ENCODE measurements at regions not wholly inside any gene's neighbourhood (a gene's known extent, or its start where the extent isn't known, plus 50 kb on each side); places are given as distances from the start of the nearest gene placed in this dataset.

GRCh38 chr4:115906428-115906827, 793.0 kb upstream of the NDST4 start:
- Histone ChIP-seq H3K9me3 (ENCODE audit: low read length) (no peaks in the 10 kb centered on the region), H3K4me1 (ENCODE audit: insufficient read depth, low read length) (no peaks in the 10 kb centered on the region), H3K36me3 (ENCODE audit: insufficient read depth, low read length) (no peaks in the 10 kb centered on the region), H3K27me3 (ENCODE audit: insufficient read depth, low read length) (no peaks in the 10 kb centered on the region), H2AFZ (ENCODE audit: low read depth, low read length) (no peak overlapping the region), H3K4me3 (ENCODE audit: low read length) (no peak overlapping the region)

- Histone ChIP-seq H3K36me3 (ENCODE audit: insufficient read depth, low read length) (no peaks in the 10 kb centered on the region), H3K9me3 (ENCODE audit: low read length) (no peaks in the 10 kb centered on the region), H3K4me3 (ENCODE audit: low read length) (no peak overlapping the region), H3K4me1 (ENCODE audit: insufficient read depth, low read length) (peaks cover 2% of the 10 kb centered on the region), H2AFZ (ENCODE audit: low read depth, low read length) (no peak overlapping the region), H3K27me3 (ENCODE audit: insufficient read depth, low read length) (no peaks in the 10 kb centered on the region)
Observed at GRCh38 chr4:115883847-115884246, 770.4 kb upstream of the NDST4 start.

- no peaks in the 10 kb centered on the region for H3K36me3 ChIP-seq (ENCODE audit: insufficient read depth, low read length)
- H3K4me3 ChIP-seq (ENCODE audit: low read length), result no peak overlapping the region
- no peaks in the 10 kb centered on the region for H3K27me3 ChIP-seq (ENCODE audit: insufficient read depth, low read length)
- H2AFZ ChIP-seq (ENCODE audit: low read depth, low read length), result no peak overlapping the region
- no peaks in the 10 kb centered on the region for H3K9me3 ChIP-seq (ENCODE audit: low read length)
- peaks cover 2% of the 10 kb centered on the region for H3K4me1 ChIP-seq (ENCODE audit: insufficient read depth, low read length)
Observed at GRCh38 chr4:115883231-115883630, 769.8 kb upstream of the NDST4 start.

GRCh38 chr4:115873048-115873447, 759.6 kb upstream of the NDST4 start:
- no peaks in the 10 kb centered on the region for H3K27me3 ChIP-seq (ENCODE audit: insufficient read depth, low read length)
- no peak overlapping the region for H2AFZ ChIP-seq (ENCODE audit: low read depth, low read length)
- H3K36me3 ChIP-seq (ENCODE audit: insufficient read depth, low read length), result no peaks in the 10 kb centered on the region
- no peak overlapping the region for H3K4me3 ChIP-seq (ENCODE audit: low read length)
- H3K9me3 ChIP-seq (ENCODE audit: low read length), result no peaks in the 10 kb centered on the region
- H3K4me1 ChIP-seq (ENCODE audit: insufficient read depth, low read length), result no peaks in the 10 kb centered on the region

DNA sequence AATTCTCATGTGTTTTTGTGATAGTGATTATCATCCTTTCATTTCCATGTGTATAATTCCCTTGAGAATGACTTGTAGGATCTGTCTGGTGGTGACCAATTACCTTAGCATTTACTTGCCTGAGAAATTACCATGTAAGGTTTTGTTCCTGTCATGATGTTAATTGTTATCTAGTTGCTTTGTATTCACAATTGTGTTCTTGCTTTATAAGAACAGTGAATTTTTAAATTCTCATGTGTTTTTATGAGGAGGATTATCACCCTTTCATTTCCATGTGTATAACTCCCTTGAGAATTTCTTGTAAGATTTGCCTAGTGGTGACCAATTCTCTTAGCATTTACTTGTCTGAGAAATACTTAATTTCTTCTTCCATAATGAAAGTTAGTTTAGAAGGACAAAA, 758.2 kb upstream of the NDST4 start:
- Histone ChIP-seq H3K4me1 (ENCODE audit: insufficient read depth, low read length) (no peaks in the 10 kb centered on the region), H3K27me3 (ENCODE audit: insufficient read depth, low read length) (no peaks in the 10 kb centered on the region), H3K9me3 (ENCODE audit: low read length) (no peaks in the 10 kb centered on the region), H3K4me3 (ENCODE audit: low read length) (no peak overlapping the region), H3K36me3 (ENCODE audit: insufficient read depth, low read length) (no peaks in the 10 kb centered on the region), H2AFZ (ENCODE audit: low read depth, low read length) (no peak overlapping the region)

GRCh38 chr4:115866364-115866896, 753.0 kb upstream of the NDST4 start:
- H3K4me1 ChIP-seq (ENCODE audit: insufficient read depth, low read length), result no peaks in the 10 kb centered on the region

GRCh38 chr4:115865736-115866135, 752.3 kb upstream of the NDST4 start:
- Histone ChIP-seq H3K9me3 (ENCODE audit: low read length) (no peaks in the 10 kb centered on the region), H3K4me1 (ENCODE audit: insufficient read depth, low read length) (no peaks in the 10 kb centered on the region), H3K36me3 (ENCODE audit: insufficient read depth, low read length) (no peaks in the 10 kb centered on the region), H3K27me3 (ENCODE audit: insufficient read depth, low read length) (no peaks in the 10 kb centered on the region), H2AFZ (ENCODE audit: low read depth, low read length) (no peak overlapping the region), H3K4me3 (ENCODE audit: low read length) (no peak overlapping the region)

More at GRCh38 chr4:115866364-115866896, 753.0 kb upstream of the NDST4 start:
- H2AFZ ChIP-seq (ENCODE audit: low read depth, low read length), result no peak overlapping the region
- no peaks in the 10 kb centered on the region for H3K27me3 ChIP-seq (ENCODE audit: insufficient read depth, low read length)
- no peaks in the 10 kb centered on the region for H3K9me3 ChIP-seq (ENCODE audit: low read length)
- H3K36me3 ChIP-seq (ENCODE audit: insufficient read depth, low read length), result no peaks in the 10 kb centered on the region
- no peak overlapping the region for H3K4me3 ChIP-seq (ENCODE audit: low read length)

GRCh38 chr4:115852767-115853091, 739.3 kb upstream of the NDST4 start:
- no peaks in the 10 kb centered on the region for H3K27me3 ChIP-seq (ENCODE audit: insufficient read depth, low read length)

DNA sequence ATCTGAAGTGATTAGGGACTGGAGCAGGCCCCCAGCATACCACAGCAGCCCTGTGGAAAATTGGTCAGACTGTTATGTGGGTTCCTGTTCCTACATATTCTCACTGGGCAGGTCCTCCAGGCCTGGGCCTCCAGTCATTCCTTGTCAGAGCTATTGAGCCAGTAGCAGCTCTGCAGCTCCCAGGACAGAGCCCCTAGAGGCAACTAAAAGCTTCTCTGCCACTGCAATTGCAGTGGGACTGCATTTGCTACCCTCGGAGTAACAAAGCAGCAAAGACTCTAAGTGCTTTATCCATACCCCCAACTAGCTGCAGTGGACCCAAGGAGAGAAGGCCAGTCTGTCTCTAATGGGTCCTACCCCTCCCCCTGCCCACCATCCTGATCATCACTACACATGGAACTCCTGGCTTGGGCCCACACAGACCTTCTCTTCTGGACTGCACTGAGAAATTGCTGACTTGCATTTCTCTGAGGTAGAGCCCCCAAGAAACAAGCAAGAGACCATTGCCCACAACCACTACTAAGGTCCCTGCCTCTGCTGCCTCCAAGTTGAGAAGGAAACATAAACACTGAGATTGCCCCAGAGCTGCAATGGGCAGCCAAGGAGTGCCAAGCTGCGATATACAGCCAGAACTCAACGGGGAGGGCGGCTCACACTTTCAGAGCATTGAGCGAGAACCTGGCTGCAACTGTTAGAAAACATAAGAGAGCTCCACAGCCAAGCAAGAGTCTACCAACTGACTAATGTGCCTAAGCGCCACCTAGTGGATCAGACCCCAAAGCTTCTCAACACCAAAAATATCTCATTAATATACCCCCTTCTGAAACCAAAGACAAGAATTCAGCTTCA, 738.7 kb upstream of the NDST4 start:
- H3K9me3 ChIP-seq (ENCODE audit: low read length), result no peaks in the 10 kb centered on the region
- no peaks in the 10 kb centered on the region for H3K4me1 ChIP-seq (ENCODE audit: insufficient read depth, low read length)
- H3K27me3 ChIP-seq (ENCODE audit: insufficient read depth, low read length), result no peaks in the 10 kb centered on the region
- H3K36me3 ChIP-seq (ENCODE audit: insufficient read depth, low read length), result no peaks in the 10 kb centered on the region
- H3K4me3 ChIP-seq (ENCODE audit: low read length), result no peak overlapping the region
- H2AFZ ChIP-seq (ENCODE audit: low read depth, low read length), result no peak overlapping the region

More at GRCh38 chr4:115852767-115853091, 739.3 kb upstream of the NDST4 start:
- H2AFZ ChIP-seq (ENCODE audit: low read depth, low read length), result no peak overlapping the region
- H3K36me3 ChIP-seq (ENCODE audit: insufficient read depth, low read length), result no peaks in the 10 kb centered on the region
- no peaks in the 10 kb centered on the region for H3K9me3 ChIP-seq (ENCODE audit: low read length)
- no peak overlapping the region for H3K4me3 ChIP-seq (ENCODE audit: low read length)
- H3K4me1 ChIP-seq (ENCODE audit: insufficient read depth, low read length), result no peaks in the 10 kb centered on the region

- no peaks in the 10 kb centered on the region for H3K4me1 ChIP-seq (ENCODE audit: insufficient read depth, low read length)
- H3K36me3 ChIP-seq (ENCODE audit: insufficient read depth, low read length), result no peaks in the 10 kb centered on the region
- H3K27me3 ChIP-seq (ENCODE audit: insufficient read depth, low read length), result no peaks in the 10 kb centered on the region
- no peak overlapping the region for H3K4me3 ChIP-seq (ENCODE audit: low read length)
- H2AFZ ChIP-seq (ENCODE audit: low read depth, low read length), result no peak overlapping the region
- no peaks in the 10 kb centered on the region for H3K9me3 ChIP-seq (ENCODE audit: low read length)
Observed at GRCh38 chr4:115850799-115851509, 737.5 kb upstream of the NDST4 start.

- Histone ChIP-seq H2AFZ (ENCODE audit: low read depth, low read length) (no peak overlapping the region), H3K4me3 (ENCODE audit: low read length) (no peak overlapping the region), H3K4me1 (ENCODE audit: insufficient read depth, low read length) (peaks cover 2% of the 10 kb centered on the region), H3K36me3 (ENCODE audit: insufficient read depth, low read length) (no peaks in the 10 kb centered on the region), H3K27me3 (ENCODE audit: insufficient read depth, low read length) (no peaks in the 10 kb centered on the region), H3K9me3 (ENCODE audit: low read length) (no peaks in the 10 kb centered on the region)
Observed at GRCh38 chr4:115844180-115844579, 730.8 kb upstream of the NDST4 start.

GRCh38 chr4:115841871-115842270, 728.5 kb upstream of the NDST4 start:
- H3K4me1 ChIP-seq (ENCODE audit: insufficient read depth, low read length), result peaks cover 2% of the 10 kb centered on the region
- H2AFZ ChIP-seq (ENCODE audit: low read depth, low read length), result no peak overlapping the region
- no peaks in the 10 kb centered on the region for H3K9me3 ChIP-seq (ENCODE audit: low read length)
- H3K27me3 ChIP-seq (ENCODE audit: insufficient read depth, low read length), result no peaks in the 10 kb centered on the region
- H3K4me3 ChIP-seq (ENCODE audit: low read length), result no peak overlapping the region
- H3K36me3 ChIP-seq (ENCODE audit: insufficient read depth, low read length), result no peaks in the 10 kb centered on the region

GRCh38 chr4:115834441-115834840, 721.0 kb upstream of the NDST4 start:
- Histone ChIP-seq H3K4me3 (ENCODE audit: low read length) (no peak overlapping the region), H3K36me3 (ENCODE audit: insufficient read depth, low read length) (no peaks in the 10 kb centered on the region), H2AFZ (ENCODE audit: low read depth, low read length) (no peak overlapping the region), H3K27me3 (ENCODE audit: insufficient read depth, low read length) (no peaks in the 10 kb centered on the region), H3K9me3 (ENCODE audit: low read length) (no peaks in the 10 kb centered on the region), H3K4me1 (ENCODE audit: insufficient read depth, low read length) (no peaks in the 10 kb centered on the region)

All from neuron (in vitro differentiated cells).